ENCODE measurements at regions not wholly inside any gene's neighbourhood (a gene's known extent, or its start where the extent isn't known, plus 50 kb on each side); places are given as distances from the start of the nearest gene placed in this dataset.

- Histone ChIP-seq H3K4me3 (ENCODE audit: control insufficient read depth in 2 of 3, extremely low read depth in 1 of 3, insufficient read depth in 2 of 3, low read depth in 1 of 3, low read length in 3 of 3) (no peak overlapping the region), H3K4me2 (ENCODE audit: control insufficient read depth, extremely low read depth, insufficient read depth, low read depth, low read length) (no peak overlapping the region), H3K9me3 (ENCODE audit: control insufficient read depth, low read depth, low read length) (no peaks in the 10 kb centered on the region), H3K9me1 (ENCODE audit: control insufficient read depth, extremely low read depth, insufficient read depth, low read length) (no peaks in the 10 kb centered on the region), H3K27ac (ENCODE audit: control insufficient read depth, insufficient read depth, low read length) (no peak overlapping the region), H4K20me1 (ENCODE audit: control insufficient read depth, extremely low read depth, insufficient read depth, low read length) (no peaks in the 10 kb centered on the region), H3K79me2 (ENCODE audit: control insufficient read depth, insufficient read depth, low read length) (no peaks in the 10 kb centered on the region), H3K27me3 (ENCODE audit: control insufficient read depth, extremely low read depth, insufficient read depth, low read length) (no peaks in the 10 kb centered on the region), H3K9ac (ENCODE audit: control insufficient read depth, extremely low read depth, insufficient read depth, low read length) (no peak overlapping the region), H3K4me1 (ENCODE audit: control insufficient read depth, extremely low read depth, insufficient read depth, low read length) (no peaks in the 10 kb centered on the region), H3K36me3 (ENCODE audit: control insufficient read depth in 2 of 2, extremely low read depth in 1 of 2, insufficient read depth in 2 of 2, low read length in 2 of 2) (no peaks in the 10 kb centered on the region), H2AFZ (ENCODE audit: control insufficient read depth, low read length) (no peak overlapping the region)
- TF ChIP-seq EZH2 (IDR thresholded peaks at IDR 0.05; ENCODE audit: low read length) (no peak), CTCF (optimal IDR thresholded peaks at IDR 0.05 in 1 of 3, IDR thresholded peaks at IDR 0.05 in 1 of 3, conservative IDR thresholded peaks at IDR 0.05 in 1 of 3; ENCODE audit: extremely low read depth in 1 of 3, insufficient read depth in 2 of 3, low read length in 3 of 3) (no peak)
- DNase-seq (ENCODE audit: low read depth, low spot score) (no peak), FAIRE-seq (no peak)
- dilution Hi-C loops (cut with MboI; ENCODE audit: extremely low pct_ligation_motif_present, low sequenced_read_pairs), result no loop called here
Measured at GRCh38 chr2:18797133-18797845, 207.9 kb upstream of the NT5C1B start.

- Histone ChIP-seq H3K36me3 (ENCODE audit: control insufficient read depth in 2 of 2, extremely low read depth in 1 of 2, insufficient read depth in 2 of 2, low read length in 2 of 2) (no peaks in the 10 kb centered on the region), H3K79me2 (ENCODE audit: control insufficient read depth, insufficient read depth, low read length) (no peaks in the 10 kb centered on the region), H3K4me3 (ENCODE audit: control insufficient read depth in 2 of 3, extremely low read depth in 1 of 3, insufficient read depth in 2 of 3, low read depth in 1 of 3, low read length in 3 of 3) (no peak overlapping the region), H3K4me2 (ENCODE audit: control insufficient read depth, extremely low read depth, insufficient read depth, low read depth, low read length) (no peak overlapping the region), H4K20me1 (ENCODE audit: control insufficient read depth, extremely low read depth, insufficient read depth, low read length) (no peaks in the 10 kb centered on the region), H2AFZ (ENCODE audit: control insufficient read depth, low read length) (no peak overlapping the region), H3K27me3 (ENCODE audit: control insufficient read depth, extremely low read depth, insufficient read depth, low read length) (no peaks in the 10 kb centered on the region), H3K27ac (ENCODE audit: control insufficient read depth, insufficient read depth, low read length) (no peak overlapping the region), H3K4me1 (ENCODE audit: control insufficient read depth, extremely low read depth, insufficient read depth, low read length) (no peaks in the 10 kb centered on the region), H3K9ac (ENCODE audit: control insufficient read depth, extremely low read depth, insufficient read depth, low read length) (no peak overlapping the region), H3K9me3 (ENCODE audit: control insufficient read depth, low read depth, low read length) (no peaks in the 10 kb centered on the region), H3K9me1 (ENCODE audit: control insufficient read depth, extremely low read depth, insufficient read depth, low read length) (no peaks in the 10 kb centered on the region)
- dilution Hi-C loops (cut with MboI; ENCODE audit: extremely low pct_ligation_motif_present, low sequenced_read_pairs), result no loop called here
- TF ChIP-seq CTCF (optimal IDR thresholded peaks at IDR 0.05 in 1 of 3, IDR thresholded peaks at IDR 0.05 in 1 of 3, conservative IDR thresholded peaks at IDR 0.05 in 1 of 3; ENCODE audit: extremely low read depth in 1 of 3, insufficient read depth in 2 of 3, low read length in 3 of 3) (no peak), EZH2 (IDR thresholded peaks at IDR 0.05; ENCODE audit: low read length) (no peak)
- FAIRE-seq (no peak), DNase-seq (ENCODE audit: low read depth, low spot score) (no peak)
Measured at GRCh38 chr2:18795906-18796305, 206.5 kb upstream of the NT5C1B start.

Measured in keratinocyte (primary cell).